CD4-positive, alpha-beta memory T cell (primary cell): ENCODE measurements at regions not wholly inside any gene's neighbourhood (a gene's known extent, or its start where the extent isn't known, plus 50 kb on each side); places are given as distances from the start of the nearest gene placed in this dataset.

ENCODE experiments used
- CTCF ChIA-PET: fragments of 350-600 bp; sonication (Branson Sonifier 250); formaldehyde crosslinking; loops from one replicate; lab custom pipeline; 2021; ENCODE audit warnings: inconsistent platforms; ENCODE audit not compliant: partially characterized antibody; lab: Charles Lee
- POLR2A ChIA-PET: fragments of 350-600 bp; sonication (Branson Sonifier 250); formaldehyde crosslinking; loops from one replicate; lab custom pipeline; 2021; ENCODE audit not compliant: partially characterized antibody; lab: Charles Lee
- DNase-seq, 5 donors: peaks; one replicate each; pipeline versions ENCODE4 v3.0.0 to v3.0.0-alpha.2; 2020 to 2022; ENCODE audit warnings: mixed read lengths in 1 of 5
- H3K27ac ChIP-seq: one replicate; pipeline ENCODE4 v1.7.0; 2013; ENCODE audit warnings: low read depth, low read length
- H3K27me3 ChIP-seq: 2 replicates; pipeline ENCODE4 v1.7.0; 2013; ENCODE audit warnings: mild to moderate bottlenecking, low read length, moderate library complexity; ENCODE audit not compliant: insufficient read depth
- H3K36me3 ChIP-seq: 2 replicates; pipeline ENCODE4 v1.7.0; 2013; ENCODE audit warnings: mild to moderate bottlenecking, low read length, moderate library complexity; ENCODE audit not compliant: insufficient read depth
- H3K4me1 ChIP-seq: 2 replicates; pipeline ENCODE4 v1.7.0; 2013; ENCODE audit warnings: mild to moderate bottlenecking, low read length, moderate library complexity; ENCODE audit not compliant: insufficient read depth
- H3K4me3 ChIP-seq, 2 donors: one replicate each; pipeline ENCODE4 v1.7.0; 2013; ENCODE audit warnings: low read length in 2 of 2, mild to moderate bottlenecking in 1 of 2
- H3K9me3 ChIP-seq, 2 donors: one replicate each; pipeline ENCODE4 v1.7.0; 2013; ENCODE audit warnings: low read length in 2 of 2, control low read depth in 1 of 2; ENCODE audit not compliant: control insufficient read depth in 1 of 2
- H3K27ac Mint-ChIP-seq, 7 donors: one replicate each; pipeline ENCODE4 v1.8.0; 2020 to 2021; ENCODE audit warnings: mixed read lengths in 7 of 7, mild to moderate bottlenecking in 6 of 7, inconsistent platforms in 3 of 7, moderate library complexity in 3 of 7
- H3K27me3 Mint-ChIP-seq, 2 donors: one replicate each; pipeline ENCODE4 v1.8.0; 2020 to 2021; ENCODE audit warnings: mixed read lengths in 2 of 2
- H3K36me3 Mint-ChIP-seq, 2 donors: one replicate each; pipeline ENCODE4 v1.8.0; 2020 to 2021; ENCODE audit warnings: mixed read lengths in 2 of 2, inconsistent platforms in 1 of 2, mild to moderate bottlenecking in 1 of 2
- H3K4me1 Mint-ChIP-seq, 4 donors: one replicate each; pipeline ENCODE4 v1.8.0; 2020 to 2021; ENCODE audit warnings: mixed read lengths in 4 of 4, mild to moderate bottlenecking in 1 of 4
- H3K4me3 Mint-ChIP-seq, 8 donors: one replicate each; pipeline ENCODE4 v1.8.0; 2020 to 2021; ENCODE audit warnings: mixed read lengths in 8 of 8, mild to moderate bottlenecking in 7 of 8, moderate library complexity in 6 of 8, inconsistent platforms in 3 of 8
- H3K9me3 Mint-ChIP-seq, 8 donors: one replicate each; pipeline ENCODE4 v1.8.0; 2020 to 2021; ENCODE audit warnings: mixed read lengths in 8 of 8, mild to moderate bottlenecking in 5 of 8, inconsistent platforms in 3 of 8, moderate library complexity in 1 of 8
- intact Hi-C: fragments of 100-400 bp; cut with micrococcal nuclease; formaldehyde crosslinking; loops from one replicate; pipeline ENCODE4 v1.15.1; 2023

DNA sequence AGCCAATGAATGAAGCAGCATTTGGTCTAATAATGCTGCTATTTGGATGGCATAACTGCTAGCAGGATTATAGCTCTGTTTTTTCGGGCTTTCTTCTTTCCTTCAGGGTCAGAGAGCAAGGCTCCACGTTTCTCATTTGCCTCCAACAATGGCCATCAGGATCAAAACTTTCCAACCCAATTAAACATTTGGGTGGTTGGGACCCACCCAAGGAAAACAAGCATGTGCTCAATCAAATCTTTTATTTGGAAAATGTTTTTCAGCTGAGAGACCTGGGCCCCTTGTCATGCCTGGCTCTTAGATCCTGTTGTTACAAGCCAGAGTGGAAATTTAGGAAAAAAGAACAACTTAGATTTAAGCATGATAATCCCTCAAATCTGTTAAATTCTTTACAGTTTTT, 373.1 kb upstream of the USP24 start:
- H3K4me1 ChIP-seq = no peaks in the 10 kb centered on the region
- Mint-ChIP-seq H3K4me1 (no peaks in the 10 kb centered on the region), H3K27me3 (peaks cover 10 to 18% of the 10 kb centered on the region in 2 donors), H3K4me3 (no peak overlapping the region), H3K36me3 (no peaks in the 10 kb centered on the region), H3K9me3 (no peaks in the 10 kb centered on the region), H3K27ac (no peak overlapping the region)
- no peak overlapping the region for H3K27ac ChIP-seq
- H3K27me3 ChIP-seq = no peaks in the 10 kb centered on the region
- intact Hi-C loops = no loop called here
- ChIA-PET POLR2A (no interaction called here), CTCF (no interaction called here)
- H3K36me3 ChIP-seq = no peaks in the 10 kb centered on the region
- DNase-seq = no peak
- no peak overlapping the region for H3K4me3 ChIP-seq
- no peaks in the 10 kb centered on the region for H3K9me3 ChIP-seq

- Mint-ChIP-seq H3K9me3 (peaks cover 0 to 2% (median 0%) of the 10 kb centered on the region in 8 donors), H3K36me3 (no peaks in the 10 kb centered on the region)
- CTCF ChIA-PET = no interaction called here
Measured at GRCh38 chr1:55586771-55587170, 371.6 kb upstream of the USP24 start.

GRCh38 chr1:55585402-55585792, 370.2 kb upstream of the USP24 start:
- CTCF ChIA-PET = no interaction called here
- H3K36me3 ChIP-seq = no peaks in the 10 kb centered on the region

More at GRCh38 chr1:55586771-55587170, 371.6 kb upstream of the USP24 start:
- Histone ChIP-seq H3K9me3 (no peaks in the 10 kb centered on the region), H3K27ac (no peak overlapping the region), H3K27me3 (no peaks in the 10 kb centered on the region), H3K4me3 (no peak overlapping the region), H3K4me1 (no peaks in the 10 kb centered on the region), H3K36me3 (no peaks in the 10 kb centered on the region)
- H3K27me3 Mint-ChIP-seq = peaks cover 10 to 18% of the 10 kb centered on the region in 2 donors
- H3K4me3 Mint-ChIP-seq = no peak overlapping the region
- POLR2A ChIA-PET = no interaction called here
- no peak for DNase-seq
- no peaks in the 10 kb centered on the region for H3K4me1 Mint-ChIP-seq
- intact Hi-C loops = no loop called here
- H3K27ac Mint-ChIP-seq = no peak overlapping the region

DNA sequence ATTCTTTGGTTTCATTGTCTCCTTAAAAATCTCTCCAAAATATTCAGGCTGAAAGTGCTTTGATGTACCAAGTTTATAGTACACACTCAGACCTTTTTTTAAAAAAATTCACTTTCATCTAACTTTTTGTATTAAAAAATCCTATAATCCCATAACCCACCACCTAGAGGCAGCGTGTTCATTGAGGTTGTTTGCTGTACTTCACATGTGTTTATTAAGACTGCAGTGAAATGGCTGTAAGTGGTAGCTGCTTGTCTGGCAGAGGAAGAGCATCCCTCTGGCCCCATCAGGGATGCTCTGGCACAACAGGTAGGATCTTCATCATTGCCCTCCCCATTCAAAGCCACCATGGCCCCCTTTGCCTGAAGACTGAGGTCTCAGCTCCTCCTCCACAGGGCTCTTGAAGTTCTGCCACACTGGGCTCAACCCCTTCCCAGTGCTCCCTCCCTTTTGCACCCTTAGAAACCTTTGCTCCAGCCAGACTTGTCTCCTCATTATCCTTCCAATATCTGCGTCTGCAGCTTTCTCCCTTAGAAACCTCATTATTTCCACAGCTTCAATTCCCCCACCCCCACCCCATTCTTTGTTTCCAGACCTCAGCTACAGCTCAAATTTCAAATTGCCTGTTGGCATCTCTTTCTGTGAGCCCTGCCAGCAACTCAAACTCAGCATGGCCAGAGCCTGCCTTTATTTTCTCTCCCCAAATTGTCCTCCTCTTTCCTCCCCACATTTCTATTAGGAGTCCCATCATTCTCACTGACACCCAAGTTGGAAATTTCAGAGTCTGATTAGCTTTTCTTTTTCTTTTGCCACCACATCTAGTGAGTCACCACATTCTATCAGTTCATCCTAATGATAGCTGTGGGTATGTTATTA, 369.6 kb upstream of the USP24 start:
- Histone ChIP-seq H3K27me3 (no peaks in the 10 kb centered on the region), H3K4me3 (no peak overlapping the region), H3K27ac (no peak overlapping the region), H3K9me3 (no peaks in the 10 kb centered on the region), H3K36me3 (no peaks in the 10 kb centered on the region), H3K4me1 (no peaks in the 10 kb centered on the region)
- intact Hi-C loops = no loop called here
- ChIA-PET POLR2A (no interaction called here), CTCF (no interaction called here)
- H3K9me3 Mint-ChIP-seq = peaks cover 0 to 2% (median 0%) of the 10 kb centered on the region in 8 donors
- H3K4me1 Mint-ChIP-seq = no peaks in the 10 kb centered on the region
- no peak overlapping the region for H3K4me3 Mint-ChIP-seq
- H3K27ac Mint-ChIP-seq = no peak overlapping the region
- no peaks in the 10 kb centered on the region for H3K36me3 Mint-ChIP-seq
- peaks cover 8 to 16% of the 10 kb centered on the region in 2 donors for H3K27me3 Mint-ChIP-seq
- no peak for DNase-seq

More at GRCh38 chr1:55585402-55585792, 370.2 kb upstream of the USP24 start:
- DNase-seq = no peak
- Histone ChIP-seq H3K27me3 (no peaks in the 10 kb centered on the region), H3K27ac (no peak overlapping the region), H3K4me3 (no peak overlapping the region), H3K9me3 (no peaks in the 10 kb centered on the region), H3K4me1 (no peaks in the 10 kb centered on the region)
- intact Hi-C loops = no loop called here
- no peak overlapping the region for H3K27ac Mint-ChIP-seq
- peaks cover 9 to 16% of the 10 kb centered on the region in 2 donors for H3K27me3 Mint-ChIP-seq
- no peaks in the 10 kb centered on the region for H3K4me1 Mint-ChIP-seq
- peaks cover 0 to 2% (median 0%) of the 10 kb centered on the region in 8 donors for H3K9me3 Mint-ChIP-seq
- no peak overlapping the region for H3K4me3 Mint-ChIP-seq
- H3K36me3 Mint-ChIP-seq = no peaks in the 10 kb centered on the region
- POLR2A ChIA-PET = no interaction called here

GRCh38 chr1:55582084-55582483, 366.9 kb upstream of the USP24 start:
- no peak overlapping the region for H3K27ac ChIP-seq
- H3K27me3 ChIP-seq = no peaks in the 10 kb centered on the region
- Mint-ChIP-seq H3K27me3 (peaks cover 6 to 17% of the 10 kb centered on the region in 2 donors), H3K27ac (no peak overlapping the region), H3K4me1 (no peaks in the 10 kb centered on the region), H3K36me3 (no peaks in the 10 kb centered on the region), H3K9me3 (peaks cover 0 to 2% (median 0%) of the 10 kb centered on the region in 8 donors), H3K4me3 (no peak overlapping the region)
- intact Hi-C loops = no loop called here
- H3K4me1 ChIP-seq = no peaks in the 10 kb centered on the region
- no peak overlapping the region for H3K4me3 ChIP-seq
- POLR2A ChIA-PET = no interaction called here
- H3K9me3 ChIP-seq = no peaks in the 10 kb centered on the region
- H3K36me3 ChIP-seq = no peaks in the 10 kb centered on the region
- no peak for DNase-seq
- CTCF ChIA-PET = no interaction called here

- intact Hi-C loops = no loop called here
- Mint-ChIP-seq H3K36me3 (no peaks in the 10 kb centered on the region), H3K27ac (no peak overlapping the region), H3K9me3 (peaks cover 0 to 2% (median 0%) of the 10 kb centered on the region in 8 donors), H3K4me1 (no peaks in the 10 kb centered on the region), H3K4me3 (no peak overlapping the region), H3K27me3 (peaks cover 0 to 14% of the 10 kb centered on the region in 2 donors)
- no peaks in the 10 kb centered on the region for H3K9me3 ChIP-seq
- no peaks in the 10 kb centered on the region for H3K4me1 ChIP-seq
- no peak overlapping the region for H3K4me3 ChIP-seq
- H3K36me3 ChIP-seq = no peaks in the 10 kb centered on the region
- POLR2A ChIA-PET = no interaction called here
- no peak for DNase-seq
- CTCF ChIA-PET = no interaction called here
- no peaks in the 10 kb centered on the region for H3K27me3 ChIP-seq
- no peak overlapping the region for H3K27ac ChIP-seq
Measured at GRCh38 chr1:55580845-55581332, 365.7 kb upstream of the USP24 start.

DNA sequence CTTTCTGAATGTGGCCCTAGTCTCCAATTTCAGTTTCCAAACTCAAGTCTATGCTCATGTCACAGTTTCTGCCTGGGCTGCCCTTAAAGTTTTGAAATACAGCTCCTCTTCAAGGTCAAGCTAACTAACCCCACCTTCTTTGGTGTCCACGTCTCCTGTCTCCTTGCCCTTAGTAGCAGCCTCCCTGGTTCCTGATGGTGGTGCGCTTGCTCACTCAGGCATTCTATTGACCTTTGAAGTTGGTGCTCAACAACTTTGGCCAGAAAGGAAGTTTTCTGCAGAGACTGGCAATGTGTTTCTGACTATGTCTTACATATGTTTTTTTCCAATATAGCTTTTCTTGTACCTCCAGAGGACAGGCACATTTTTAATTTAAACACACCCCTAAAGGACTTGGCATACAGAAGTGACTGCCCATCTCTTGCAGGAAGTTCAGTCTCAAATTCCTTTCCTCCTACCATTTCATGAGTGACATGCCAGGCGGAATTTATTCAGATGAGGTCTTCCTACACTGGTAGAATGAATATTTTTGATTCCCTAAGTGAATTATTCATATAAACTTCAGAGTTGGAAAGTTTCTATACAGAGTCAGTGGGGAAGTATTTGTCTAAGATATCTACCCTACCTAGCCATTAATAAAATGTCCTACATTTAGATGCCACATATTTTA, 364.3 kb upstream of the USP24 start:
- Mint-ChIP-seq H3K27me3 (peaks cover 2 to 12% of the 10 kb centered on the region in 2 donors), H3K4me1 (no peaks in the 10 kb centered on the region), H3K4me3 (no peak overlapping the region), H3K36me3 (no peaks in the 10 kb centered on the region), H3K9me3 (peaks cover 0 to 3% (median 0%) of the 10 kb centered on the region in 8 donors), H3K27ac (no peak overlapping the region)
- intact Hi-C loops = no loop called here
- Histone ChIP-seq H3K9me3 (no peaks in the 10 kb centered on the region), H3K27ac (no peak overlapping the region), H3K36me3 (no peaks in the 10 kb centered on the region), H3K4me1 (no peaks in the 10 kb centered on the region), H3K4me3 (no peak overlapping the region), H3K27me3 (no peaks in the 10 kb centered on the region)
- ChIA-PET POLR2A (no interaction called here), CTCF (no interaction called here)
- no peak for DNase-seq
